HepG2 (cell line): ENCODE measurements at regions not wholly inside any gene's neighbourhood (a gene's known extent, or its start where the extent isn't known, plus 50 kb on each side); places are given as distances from the start of the nearest gene placed in this dataset.

Experiments
- ATAC-seq: fragments of 200-7000 bp; cut with Tn5 transposase; 3 replicates; pipeline ENCODE4 v1.9.1; 2020; ENCODE audit warnings: mild to moderate bottlenecking, moderate library complexity
- BruUV-seq: library from RNA; stranded (reverse); fragments of 400-500 nt; replicated peaks from 2 replicates; lab custom pipeline; 2021; lab: Mats Ljungman, UMichigan
- CTCF ChIA-PET: fragments of 300-600 bp; formaldehyde crosslinking; extraction: SDS; loops from one replicate; lab custom pipeline; 2021; ENCODE audit warnings: low total read pairs, inconsistent platforms, low intra/inter-chr PET ratio; lab: Yijun Ruan, JAX
- POLR2A ChIA-PET: fragments of 350-600 bp; sonication (Branson Sonifier 250); formaldehyde crosslinking; loops from one replicate; lab custom pipeline; 2020; ENCODE audit warnings: antibody characterized with exemption, inconsistent platforms; lab: Yijun Ruan, JAX
- DNase-seq: peaks from one replicate; pipeline ENCODE4 v3.0.0-alpha.2; 2015; ENCODE audit warnings: low spot score
- FAIRE-seq: peaks from 3 replicates; lab custom pipeline; 2011; peaks lifted over from hg19 to GRCh38; lab: Jason Lieb, UNC
- H2AFZ ChIP-seq: one replicate; pipeline ENCODE4 v1.6.1; 2011; ENCODE audit warnings: low read length, inconsistent platforms
- H3K27ac ChIP-seq: fragments of 300-600 bp; 3 replicates; pipeline ENCODE4 v1.8.0; 2011; ENCODE audit warnings: mixed run types, mild to moderate bottlenecking, mixed read lengths, low read length, inconsistent platforms; ENCODE audit not compliant: insufficient read depth; ENCODE audit errors: extremely low read length
- H3K27me3 ChIP-seq, 2 experiments: fragments of 200-600 bp in 1 of 2; 2 replicates in 1 of 2; 3 replicates in 1 of 2; pipeline versions ENCODE4 v1.6.0 to v1.8.0; 2011; ENCODE audit warnings: low read length in 2 of 2, mild to moderate bottlenecking in 2 of 2, moderate library complexity in 2 of 2, inconsistent platforms in 1 of 2; ENCODE audit not compliant: insufficient read depth in 2 of 2, control insufficient read depth in 1 of 2
- H3K36me3 ChIP-seq, 2 experiments: fragments of 200-600 bp in 1 of 2; replicated peaks in 1 of 2; 2 replicates in 1 of 2; 3 replicates in 1 of 2; pipeline versions ENCODE4 v1.5.1 to v1.8.0; 2011; ENCODE audit warnings: low read length in 2 of 2, inconsistent platforms in 1 of 2; ENCODE audit not compliant: insufficient read depth in 2 of 2, control insufficient read depth in 1 of 2
- H3K4me1 ChIP-seq: 2 replicates; pipeline ENCODE4 v1.5.1; 2012; ENCODE audit warnings: low read length, inconsistent platforms; ENCODE audit not compliant: insufficient read depth
- H3K4me2 ChIP-seq: 2 replicates; pipeline ENCODE4 v1.6.0; 2011; ENCODE audit warnings: low read depth, low read length, inconsistent platforms
- H3K4me3 ChIP-seq, 3 experiments: fragments of 200-600 bp in 1 of 3; sonication (generic), shearing (Covaris generic) in 1 of 3; replicated peaks in 1 of 3; 2 replicates each; pipeline ENCODE4 v1.5.1; 2011 to 2016; ENCODE audit warnings: low read length in 3 of 3, inconsistent platforms in 2 of 3, low read depth in 2 of 3, mild to moderate bottlenecking in 2 of 3, control low read depth in 1 of 3, mixed read lengths in 1 of 3; ENCODE audit not compliant: insufficient read depth in 1 of 3
- H3K79me2 ChIP-seq: one replicate; pipeline ENCODE4 v1.6.1; 2011; ENCODE audit warnings: low read length, inconsistent platforms; ENCODE audit not compliant: insufficient read depth
- H3K9ac ChIP-seq: 2 replicates; pipeline ENCODE4 v1.6.0; 2011; ENCODE audit warnings: mild to moderate bottlenecking, low read depth, low read length, inconsistent platforms; ENCODE audit not compliant: insufficient read depth
- H3K9me3 ChIP-seq: 2 replicates; pipeline ENCODE4 v1.5.1; 2012; ENCODE audit warnings: mild to moderate bottlenecking, low read length
- H4K20me1 ChIP-seq: 2 replicates; pipeline ENCODE4 v1.6.0; 2011; ENCODE audit warnings: inconsistent platforms, mild to moderate bottlenecking, low read length, moderate library complexity; ENCODE audit not compliant: insufficient read depth
- ARHGAP35 ChIP-seq: sonication (generic); formaldehyde crosslinking; IDR thresholded peaks from 2 replicates; pipeline ENCODE4 v1.9.0; 2022; ENCODE audit warnings: mild to moderate bottlenecking, inconsistent platforms, moderate library complexity, missing genetic modification reagents, borderline replicate concordance
- IRX3 ChIP-seq: sonication (generic); formaldehyde crosslinking; IDR thresholded peaks from 2 replicates; pipeline ENCODE4 v1.8.1; 2023; ENCODE audit warnings: mild to moderate bottlenecking, low read depth, missing genetic modification reagents, borderline replicate concordance
- PREB ChIP-seq: sonication (generic); formaldehyde crosslinking; IDR thresholded peaks from 2 replicates; pipeline ENCODE4 v1.4.0; 2020; ENCODE audit warnings: missing genetic modification reagents
- SMYD3 ChIP-seq: sonication (generic); formaldehyde crosslinking; IDR thresholded peaks from 2 replicates; pipeline ENCODE4 v1.8.1; 2023; ENCODE audit warnings: mild to moderate bottlenecking, missing genetic modification reagents
- TRAFD1 ChIP-seq: sonication (generic); formaldehyde crosslinking; IDR thresholded peaks from 2 replicates; pipeline ENCODE4 v1.5.1; 2020; ENCODE audit warnings: missing genetic modification reagents, mild to moderate bottlenecking, borderline replicate concordance
- U2AF1 ChIP-seq: fragments of 200-400 bp; formaldehyde crosslinking; optimal IDR thresholded peaks from 2 replicates; pipeline ENCODE3; 2017; ENCODE audit warnings: mild to moderate bottlenecking, low read depth, low read length
- ZBTB3 ChIP-seq: sonication (generic); formaldehyde crosslinking; IDR thresholded peaks from 2 replicates; pipeline ENCODE4 v1.4.0; 2020; ENCODE audit warnings: low read depth, mild to moderate bottlenecking, moderate library complexity, missing genetic modification reagents, borderline replicate concordance
- ZNF225 ChIP-seq: sonication (generic); formaldehyde crosslinking; IDR thresholded peaks from 2 replicates; pipeline ENCODE4 v1.4.0; 2020; ENCODE audit warnings: mild to moderate bottlenecking, missing genetic modification reagents
- ZNF260 ChIP-seq: sonication (generic); formaldehyde crosslinking; IDR thresholded peaks from 2 replicates; pipeline ENCODE4 v1.4.0; 2020; ENCODE audit warnings: missing genetic modification reagents, low read depth, mild to moderate bottlenecking, borderline replicate concordance
- ZNF264 ChIP-seq: sonication (generic); formaldehyde crosslinking; IDR thresholded peaks from 2 replicates; pipeline ENCODE4 v1.4.0; 2020; ENCODE audit warnings: missing genetic modification reagents
- ZNF326 ChIP-seq: sonication (generic); formaldehyde crosslinking; IDR thresholded peaks from 2 replicates; pipeline ENCODE4 v1.4.0; 2020; ENCODE audit warnings: missing genetic modification reagents, borderline replicate concordance
- ZNF451 ChIP-seq: sonication (generic); formaldehyde crosslinking; IDR thresholded peaks from 2 replicates; pipeline ENCODE4 v1.5.0; 2020; ENCODE audit warnings: mild to moderate bottlenecking, missing genetic modification reagents
- ZNF703 ChIP-seq: sonication (generic); formaldehyde crosslinking; IDR thresholded peaks from 2 replicates; pipeline ENCODE4 v1.5.1; 2020; ENCODE audit warnings: missing genetic modification reagents, mild to moderate bottlenecking, moderate library complexity, borderline replicate concordance
- ZNF776 ChIP-seq: sonication (generic); formaldehyde crosslinking; IDR thresholded peaks from 2 replicates; pipeline ENCODE4 v1.4.0; 2020; ENCODE audit warnings: mild to moderate bottlenecking, missing genetic modification reagents
- ZNF841 ChIP-seq: sonication (generic); formaldehyde crosslinking; IDR thresholded peaks from 2 replicates; pipeline ENCODE4 v1.8.1; 2023; ENCODE audit warnings: missing genetic modification reagents, borderline replicate concordance
- WGBS: methylation state at CpG from one replicate; pipeline ENCODE4 v1.1.6; 2017; ENCODE audit warnings: low lambda C conversion rate; 5-methylcytosine and 5-hydroxymethylcytosine counted together
- in situ Hi-C: cut with HindIII; loops from 2 replicates; pipeline ENCODE4 v1.10.0; 2017; ENCODE audit warnings: low pct_unique_long_range_greater_than_20kb; ENCODE audit not compliant: extremely low pct_ligation_motif_present
- intact Hi-C: fragments of 100-400 bp; cut with micrococcal nuclease; formaldehyde crosslinking; loops from one replicate; pipeline ENCODE4 v1.10.0; 2022; ENCODE audit not compliant: unreplicated experiment
- TF ChIP-seq, protein P1 (sequence below): sonication (generic); formaldehyde crosslinking; IDR thresholded peaks from 2 replicates; pipeline ENCODE4 v1.9.0; 2021; ENCODE audit warnings: missing genetic modification reagents, borderline replicate concordance

DNA sequence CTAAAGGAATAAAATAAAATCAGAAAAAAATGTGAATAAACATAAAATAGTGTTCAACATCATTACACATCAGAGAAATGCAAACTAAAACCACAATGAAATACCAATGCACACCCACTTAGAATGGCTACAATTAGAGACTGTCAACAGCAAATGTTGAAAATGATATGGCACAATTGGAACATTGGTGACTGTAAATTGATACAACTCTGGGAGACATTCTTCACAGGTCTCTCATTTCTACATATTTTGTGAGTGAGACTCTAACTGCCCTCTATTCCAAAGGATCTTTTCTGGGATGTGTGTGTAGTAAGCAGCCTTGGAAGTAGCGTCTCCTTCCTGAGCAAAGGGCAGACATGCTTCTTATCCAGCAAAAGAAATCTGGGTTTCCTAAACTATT lies 323.0 kb downstream of the FBXO15 start:
- Histone ChIP-seq H3K79me2 (no peaks in the 10 kb centered on the region), H3K27me3 (peaks cover 0 to 10% of the 10 kb centered on the region in 2 experiments; a peak in 1 of 5 replicates), H3K27ac (no peak overlapping the region), H3K9ac (no peak overlapping the region), H3K4me2 (no peak overlapping the region), H3K36me3 (no peaks in the 10 kb centered on the region), H2AFZ (no peak overlapping the region), H4K20me1 (no peaks in the 10 kb centered on the region), H3K4me3 (no peak overlapping the region), H3K9me3 (no peaks in the 10 kb centered on the region), H3K4me1 (no peaks in the 10 kb centered on the region)
- TF ChIP-seq TRAFD1 (CRISPR knock-in tag), result no peak
- no peak for TF ChIP-seq ZNF776
- TF ChIP-seq IRX3, result no peak
- TF ChIP-seq SMYD3 (CRISPR knock-in tag), result no peak
- TF ChIP-seq U2AF1, result no peak
- TF ChIP-seq ZBTB3, result no peak
- no peak for TF ChIP-seq PREB
- TF ChIP-seq ZNF841, result no peak
- no peak for TF ChIP-seq ZNF451 (CRISPR knock-in tag)
- no peak for TF ChIP-seq ZNF703 (CRISPR knock-in tag)
- no peak for TF ChIP-seq ZNF264
- TF ChIP-seq, protein P1, sequence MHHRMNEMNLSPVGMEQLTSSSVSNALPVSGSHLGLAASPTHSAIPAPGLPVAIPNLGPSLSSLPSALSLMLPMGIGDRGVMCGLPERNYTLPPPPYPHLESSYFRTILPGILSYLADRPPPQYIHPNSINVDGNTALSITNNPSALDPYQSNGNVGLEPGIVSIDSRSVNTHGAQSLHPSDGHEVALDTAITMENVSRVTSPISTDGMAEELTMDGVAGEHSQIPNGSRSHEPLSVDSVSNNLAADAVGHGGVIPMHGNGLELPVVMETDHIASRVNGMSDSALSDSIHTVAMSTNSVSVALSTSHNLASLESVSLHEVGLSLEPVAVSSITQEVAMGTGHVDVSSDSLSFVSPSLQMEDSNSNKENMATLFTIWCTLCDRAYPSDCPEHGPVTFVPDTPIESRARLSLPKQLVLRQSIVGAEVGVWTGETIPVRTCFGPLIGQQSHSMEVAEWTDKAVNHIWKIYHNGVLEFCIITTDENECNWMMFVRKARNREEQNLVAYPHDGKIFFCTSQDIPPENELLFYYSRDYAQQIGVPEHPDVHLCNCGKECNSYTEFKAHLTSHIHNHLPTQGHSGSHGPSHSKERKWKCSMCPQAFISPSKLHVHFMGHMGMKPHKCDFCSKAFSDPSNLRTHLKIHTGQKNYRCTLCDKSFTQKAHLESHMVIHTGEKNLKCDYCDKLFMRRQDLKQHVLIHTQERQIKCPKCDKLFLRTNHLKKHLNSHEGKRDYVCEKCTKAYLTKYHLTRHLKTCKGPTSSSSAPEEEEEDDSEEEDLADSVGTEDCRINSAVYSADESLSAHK (CRISPR knock-in tag), result no peak
- no peak for TF ChIP-seq ARHGAP35 (CRISPR knock-in tag)
- no peak for TF ChIP-seq ZNF326
- TF ChIP-seq ZNF260 (CRISPR knock-in tag), result no peak
- no peak for TF ChIP-seq ZNF225 (CRISPR knock-in tag)
- ATAC-seq (no peak), FAIRE-seq (no peak), DNase-seq (no peak)
- in situ Hi-C loops (no loop called here), intact Hi-C loops (no loop called here)
- WGBS, result 9% methylated on average over 1 of the region's 1 CpG
- no TSS peak for BruUV-seq
- ChIA-PET POLR2A (no interaction called here), CTCF (no interaction called here)
